Activated CD4-positive, CD25-positive, alpha-beta regulatory T cell treated with anti-CD3 and anti-CD28 coated beads, Interleukin-2, amount 50 U/mL, for 72 hours (primary cell): ENCODE measurements at regions not wholly inside any gene's neighbourhood (a gene's known extent, or its start where the extent isn't known, plus 50 kb on each side); places are given as distances from the start of the nearest gene placed in this dataset.

Source experiments
- DNase-seq: peaks from one replicate; pipeline ENCODE4 v3.0.0; 2021

DNA sequence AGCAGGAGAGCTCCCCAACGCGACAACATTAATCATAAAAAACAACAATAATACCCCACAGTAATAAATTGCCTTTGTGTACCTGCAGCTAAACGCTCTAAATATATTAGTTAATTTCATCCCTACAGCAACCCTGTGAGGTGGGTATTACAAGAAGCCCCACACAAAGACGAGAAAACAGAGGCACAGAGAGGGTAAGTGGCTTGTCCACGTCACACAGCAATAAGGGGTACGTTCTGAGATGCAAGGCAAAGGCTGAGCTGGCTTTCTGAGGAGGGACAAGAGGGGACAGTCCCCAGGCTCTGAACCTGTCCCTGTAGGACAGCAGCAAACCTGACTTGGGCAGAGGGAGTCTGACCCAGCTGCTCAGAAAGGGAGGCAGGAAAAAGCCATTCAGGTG lies 78.2 kb downstream of the NCOR2 start:
- no peak for DNase-seq

DNA sequence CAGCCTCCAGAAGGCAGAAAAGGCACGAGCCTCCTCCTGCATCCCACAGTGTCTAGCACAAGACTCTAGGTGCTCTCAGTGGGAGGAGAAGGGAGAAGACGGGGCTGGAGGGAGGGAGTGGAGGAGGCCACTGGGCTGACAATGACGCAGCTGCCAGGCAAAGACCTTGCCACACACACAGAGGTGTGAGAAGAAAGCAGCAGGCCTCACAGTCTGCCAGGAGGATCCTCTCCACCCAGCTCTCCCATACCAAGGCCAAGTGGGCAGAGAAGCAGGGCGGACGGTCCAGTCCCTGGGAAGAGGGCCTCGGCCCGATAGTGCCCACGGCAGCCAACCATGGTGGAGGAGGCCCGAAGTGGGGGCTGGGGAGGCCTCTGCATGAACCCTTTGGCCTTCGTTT lies 78.9 kb downstream of the NCOR2 start:
- no peak for DNase-seq

DNA sequence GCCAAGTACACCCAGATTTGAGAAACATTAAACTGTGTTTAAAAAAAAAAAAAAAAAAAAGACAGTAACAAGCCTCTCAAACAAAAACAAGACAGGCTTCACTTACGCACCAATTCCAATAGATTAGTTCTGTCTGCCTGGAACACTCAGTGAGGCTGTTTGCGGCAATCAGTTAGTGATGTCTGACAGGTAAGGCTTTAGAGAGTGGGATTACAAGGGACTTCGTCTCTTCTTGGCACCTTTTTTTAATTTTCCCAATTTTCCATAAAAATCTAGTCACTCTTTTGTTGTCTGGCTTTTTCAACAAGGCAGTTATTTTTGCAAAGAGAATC lies 79.6 kb downstream of the NCOR2 start:
- no peak for DNase-seq

GRCh38 chr12:124487066-124487833 lies 80.2 kb downstream of the NCOR2 start:
- DNase-seq, result no peak

DNA sequence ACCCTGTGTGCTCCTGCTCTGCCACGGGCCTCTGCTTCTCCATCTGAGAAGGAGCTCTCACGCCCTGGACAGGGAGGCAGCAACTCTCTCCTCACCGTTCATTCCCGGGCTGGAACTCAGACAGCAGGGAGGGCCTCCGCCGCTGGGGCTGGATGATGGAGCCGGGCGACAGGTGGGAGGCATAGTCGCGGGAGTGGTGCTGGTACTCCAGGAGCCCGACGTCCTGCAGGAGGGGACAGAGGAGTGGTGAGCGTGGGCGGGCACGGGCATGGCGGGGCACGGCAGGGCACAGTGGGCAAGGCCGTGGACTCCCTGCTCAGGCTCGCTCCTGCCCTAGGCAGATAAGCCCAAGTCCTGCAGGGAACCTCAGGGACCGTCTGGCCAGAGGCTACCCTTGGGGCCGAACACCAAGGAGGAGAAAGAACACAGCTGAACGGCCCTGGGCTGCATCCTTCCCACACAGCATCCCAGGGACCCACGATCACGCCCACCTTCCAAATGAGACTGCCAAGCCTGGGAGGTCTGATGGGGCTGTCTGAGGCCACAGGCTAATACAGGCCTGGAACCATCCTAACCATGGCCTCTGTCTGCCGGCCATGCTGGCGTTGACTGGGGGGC lies 81.0 kb downstream of the NCOR2 start:
- no peak for DNase-seq

DNA sequence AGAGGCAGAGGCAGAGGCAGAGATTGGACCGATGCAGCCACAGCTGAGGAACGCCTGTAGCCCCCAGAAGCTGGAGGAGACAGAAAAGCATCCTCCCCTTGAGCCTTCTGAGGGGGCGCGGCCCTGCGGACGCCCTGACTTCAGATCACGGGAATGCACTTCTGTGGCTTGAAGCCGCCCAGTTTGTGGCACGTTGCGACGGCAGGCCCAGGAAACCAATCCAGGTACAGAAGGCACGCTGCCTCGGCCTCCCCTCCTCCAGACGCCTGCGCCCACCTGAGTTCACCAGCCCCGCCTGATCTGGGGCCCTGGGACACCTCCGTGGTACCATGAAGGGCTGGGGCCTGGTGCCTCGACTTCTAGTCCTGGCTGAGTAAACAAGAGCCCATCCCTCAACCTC lies 82.0 kb downstream of the NCOR2 start:
- DNase-seq, result no peak

DNA sequence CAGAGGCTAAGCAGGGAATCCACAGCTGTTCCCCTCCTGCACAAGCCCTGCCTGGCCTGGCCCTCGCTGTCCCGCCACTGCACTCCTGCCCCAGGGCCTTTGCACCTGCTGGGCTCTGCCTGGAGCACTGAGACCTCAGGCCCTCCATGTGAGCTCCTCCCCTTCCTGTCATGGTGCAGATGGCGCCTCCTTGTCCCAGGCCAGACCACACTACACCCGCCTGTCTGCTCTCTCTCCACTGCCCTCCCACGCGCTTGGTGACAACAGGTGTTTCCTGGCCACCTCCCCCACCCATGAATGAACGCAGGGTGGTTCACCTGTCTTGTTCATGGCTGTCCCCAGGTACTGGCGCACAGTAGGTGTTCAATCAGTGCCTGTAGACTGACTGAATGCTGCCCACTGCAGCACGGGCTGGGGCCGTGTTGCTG lies 82.9 kb downstream of the NCOR2 start:
- DNase-seq, result no peak

DNA sequence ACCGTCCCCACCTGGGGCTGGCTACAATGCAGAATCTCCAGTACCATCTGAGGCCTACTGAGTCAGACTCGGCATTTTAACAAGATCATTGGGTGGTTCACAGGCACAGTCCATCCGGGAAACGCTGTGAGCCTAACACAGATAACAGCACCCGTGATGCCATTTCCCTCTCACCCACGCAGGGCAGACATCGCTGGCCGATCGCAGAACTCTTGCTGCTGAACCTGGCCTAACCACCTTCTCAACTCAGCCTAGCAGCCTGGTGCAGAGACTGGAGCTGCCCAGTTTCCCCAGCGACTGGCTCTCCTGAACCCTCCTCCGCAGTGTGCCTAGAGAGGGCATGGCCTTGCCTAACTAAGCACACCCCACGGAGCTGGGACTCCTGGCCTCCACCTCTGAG lies 83.3 kb downstream of the NCOR2 start:
- DNase-seq, result no peak

DNA sequence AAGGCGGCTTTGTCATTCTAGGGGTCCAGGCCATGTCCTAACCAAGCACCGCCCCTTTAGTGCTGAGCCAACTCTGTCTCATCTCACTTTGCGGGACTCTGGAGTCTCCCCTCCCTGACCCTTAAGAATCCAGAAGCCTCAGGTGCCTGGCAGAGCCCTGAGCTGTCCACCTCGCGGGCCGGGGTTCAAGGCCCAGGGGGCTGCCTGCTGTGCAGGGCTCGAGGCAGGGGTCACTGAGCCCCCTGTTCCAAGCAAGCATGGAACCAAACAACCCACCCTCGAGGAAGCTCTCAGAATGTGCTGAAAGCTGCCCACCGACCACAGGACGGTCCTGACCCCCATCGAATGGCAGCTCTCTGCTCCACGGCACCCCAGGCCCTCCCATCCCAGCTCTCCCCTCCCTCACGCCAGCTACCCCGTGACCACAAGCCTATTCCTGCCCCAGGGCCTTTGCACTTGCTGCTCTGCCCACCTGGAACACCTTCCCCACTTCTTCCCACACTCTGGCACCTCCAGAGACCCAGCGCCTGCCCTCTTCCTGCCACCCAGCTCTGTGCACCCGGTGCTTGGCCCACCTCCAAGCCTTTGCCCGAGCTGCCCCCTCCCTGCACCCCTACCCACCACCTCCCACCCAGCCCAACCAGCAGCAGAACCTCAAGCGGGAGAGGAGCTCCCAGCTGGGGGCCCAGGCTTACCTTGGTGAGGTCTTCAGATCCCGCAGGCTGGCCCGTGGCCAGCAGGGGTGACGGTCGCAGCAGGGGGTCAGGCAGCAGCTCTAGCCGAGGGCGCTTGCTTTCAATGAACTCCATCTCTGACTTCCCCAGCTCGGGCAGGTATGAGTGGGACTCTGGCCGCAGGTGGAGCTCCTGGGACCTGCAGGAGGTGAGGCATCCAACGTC lies 84.3 kb downstream of the NCOR2 start:
- no peak for DNase-seq

DNA sequence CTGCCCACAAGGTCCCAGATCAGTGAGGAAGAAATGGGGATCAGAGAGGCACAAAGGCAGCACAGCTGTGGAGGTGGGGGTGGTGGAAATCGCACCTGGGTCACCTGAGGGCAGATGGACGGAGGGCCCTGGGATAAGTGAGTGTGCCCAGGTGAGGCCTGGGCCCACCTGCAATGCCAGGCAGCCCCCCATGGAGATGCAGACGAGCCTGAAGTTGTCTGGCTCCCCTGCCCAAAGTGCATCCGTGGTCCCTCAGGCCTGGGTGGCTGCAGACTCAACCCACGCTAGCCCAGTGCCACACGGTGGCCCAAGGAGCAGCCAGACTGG lies 84.9 kb downstream of the NCOR2 start:
- DNase-seq, result no peak

DNA sequence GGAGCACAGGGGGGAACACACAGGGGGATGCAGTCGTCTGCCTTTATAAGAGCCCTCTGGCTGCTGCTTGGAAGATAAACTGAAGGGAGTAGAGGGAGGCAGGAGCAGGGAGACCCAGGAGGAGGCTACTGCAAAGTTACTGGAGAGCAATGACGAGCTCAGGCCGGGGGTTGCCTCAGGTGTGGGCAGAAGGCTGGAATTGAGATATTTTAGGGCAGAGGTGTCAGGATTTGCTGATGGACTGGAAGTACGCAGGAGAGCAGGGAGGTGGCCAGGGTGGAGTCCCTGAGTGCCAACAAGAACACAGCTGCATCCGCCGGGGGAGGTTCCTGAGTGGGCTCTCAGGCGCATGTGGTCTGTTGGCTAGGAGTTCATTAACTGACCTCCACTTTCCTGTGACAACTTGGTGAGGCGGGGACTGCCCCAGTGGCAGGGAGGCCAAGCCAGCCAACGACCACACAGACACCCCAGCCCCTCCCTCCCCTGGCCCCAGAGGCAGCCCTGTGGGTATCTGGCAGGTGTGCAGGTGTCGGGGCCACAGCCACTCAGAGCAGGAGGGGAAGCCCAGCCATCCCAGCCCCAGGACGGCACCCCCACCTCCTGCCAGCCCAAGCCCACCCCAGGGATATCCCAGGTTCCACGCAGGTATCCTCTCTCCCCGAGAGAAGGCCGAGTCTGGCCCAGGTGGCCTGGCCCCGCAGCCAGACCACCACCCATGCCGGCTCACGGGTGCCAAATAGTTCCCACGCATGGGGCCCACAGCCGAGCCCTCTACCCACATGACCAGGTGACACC lies 85.4 kb downstream of the NCOR2 start:
- no peak for DNase-seq

DNA sequence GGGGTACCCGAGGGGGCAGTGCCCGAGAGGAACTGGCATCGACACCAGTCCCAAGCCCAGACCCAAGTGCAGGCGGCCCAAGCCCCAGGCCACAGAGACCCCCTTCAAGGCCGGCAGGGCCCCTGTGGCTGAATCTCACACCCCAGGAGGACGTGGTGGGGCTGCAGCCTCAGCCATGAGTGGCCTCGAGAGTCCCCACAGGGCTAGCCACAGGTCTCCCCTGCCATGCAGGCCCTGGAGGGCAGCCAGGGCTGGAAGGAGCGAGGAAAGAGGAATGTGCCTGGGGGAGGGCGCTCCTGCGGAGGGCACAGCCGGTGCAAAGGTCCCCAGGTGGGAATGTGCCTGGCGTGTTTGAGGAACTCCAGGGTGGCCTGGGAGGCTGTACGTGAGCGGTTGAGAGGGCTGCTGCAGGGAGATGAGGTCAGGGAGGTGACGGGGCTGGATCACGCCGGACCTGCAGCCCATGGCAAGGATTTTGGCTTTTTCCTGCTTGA lies 86.1 kb downstream of the NCOR2 start:
- DNase-seq, result no peak

GRCh38 chr12:124480469-124481256 lies 86.7 kb downstream of the NCOR2 start:
- DNase-seq, result peak; percentile 61

GRCh38 chr12:124479680-124480468 lies 87.5 kb downstream of the NCOR2 start:
- DNase-seq, result no peak

GRCh38 chr12:124478985-124479645 lies 88.3 kb downstream of the NCOR2 start:
- DNase-seq, result no peak

GRCh38 chr12:124478416-124478815 lies 89.0 kb downstream of the NCOR2 start:
- DNase-seq, result no peak

GRCh38 chr12:124477107-124477915 lies 90.1 kb downstream of the NCOR2 start:
- DNase-seq, result no peak

DNA sequence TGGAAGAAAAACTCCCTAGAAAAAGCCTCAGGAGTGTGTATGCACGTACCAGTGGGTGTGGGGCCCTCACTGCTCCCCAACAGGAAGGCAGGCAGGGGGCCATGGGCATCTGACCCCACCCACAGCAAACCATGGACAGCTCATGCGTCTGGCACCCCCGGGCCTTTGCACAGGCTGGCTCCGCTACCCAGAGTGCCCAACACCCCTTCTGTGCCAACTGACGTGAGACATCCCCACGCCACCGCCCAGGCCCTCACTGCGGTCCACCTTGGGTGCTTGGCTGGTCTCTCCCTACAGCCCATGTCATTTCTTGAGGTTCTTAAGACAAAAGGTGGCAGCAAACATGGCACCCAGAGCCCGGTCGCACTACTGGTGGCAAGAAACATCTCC lies 91.4 kb downstream of the NCOR2 start:
- DNase-seq, result no peak

DNA sequence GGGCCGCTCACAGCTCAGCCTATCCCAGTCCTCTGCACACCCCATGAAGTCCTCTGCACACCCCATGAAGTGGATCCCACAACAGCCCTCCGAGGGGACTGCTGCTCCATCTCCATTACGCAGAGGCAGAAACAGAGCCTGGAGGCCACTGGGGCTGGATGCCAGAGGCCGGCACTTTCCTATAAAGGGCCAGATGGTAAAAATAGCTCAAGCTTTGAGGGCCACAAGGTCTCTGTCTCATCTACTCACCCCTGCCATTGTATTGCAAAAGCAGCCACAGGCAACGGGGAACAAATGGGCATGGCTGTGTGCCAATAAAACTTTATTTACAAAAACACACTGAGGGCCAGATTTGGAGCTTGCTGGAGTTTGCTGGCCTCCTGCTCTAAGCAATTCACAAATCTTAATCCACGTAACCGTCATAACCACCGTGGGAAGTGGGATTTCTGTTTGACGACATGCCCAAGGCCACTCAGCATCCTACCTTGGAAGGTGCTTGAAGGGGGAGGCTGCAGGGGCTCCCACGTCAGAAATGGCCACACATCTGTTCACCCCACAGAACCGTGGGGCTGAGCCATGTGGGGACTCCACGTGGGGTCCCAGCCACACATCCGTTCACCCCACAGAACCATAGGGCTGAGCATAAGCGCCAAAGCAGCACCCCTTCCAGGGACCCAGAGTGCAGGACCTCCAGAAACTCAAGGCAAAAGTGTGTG lies 92.0 kb downstream of the NCOR2 start:
- DNase-seq, result no peak
